ENCODE measurements at regions not wholly inside any gene's neighbourhood (a gene's known extent, or its start where the extent isn't known, plus 50 kb on each side); places are given as distances from the start of the nearest gene placed in this dataset.

GRCh38 chr5:169422087-169422486 lies 121.1 kb upstream of the SLIT3 start (continued):
- TF ChIP-seq TBP (IDR thresholded peaks at IDR 0.05; ENCODE audit: low read depth, low read length), result no peak
- TF ChIP-seq EP300 (IDR thresholded peaks at IDR 0.05; ENCODE audit: borderline replicate concordance in 1 of 2, low read depth in 2 of 2, low read length in 2 of 2), result no peak
- no peak for TF ChIP-seq RFX5 (IDR thresholded peaks at IDR 0.05; ENCODE audit: borderline replicate concordance, low read depth, low read length)
- no peak for TF ChIP-seq JUN (IDR thresholded peaks at IDR 0.05; ENCODE audit: low read depth, low read length)
- no peak for TF ChIP-seq CHD1 (IDR thresholded peaks at IDR 0.05; ENCODE audit: low read depth, low read length)
- no peak for TF ChIP-seq TEAD4 (IDR thresholded peaks at IDR 0.05; ENCODE audit: low read depth, low read length)

All from H1 (cell line).